Liver (tissue), 3 donors: ENCODE measurements at regions not wholly inside any gene's neighbourhood (a gene's known extent, or its start where the extent isn't known, plus 50 kb on each side); places are given as distances from the start of the nearest gene placed in this dataset.

Source experiments
- CTCF ChIP-seq: fragments of 150-350 bp; IDR thresholded peaks from 2 replicates; pipeline ENCODE4 v1.5.1; 2017; ENCODE audit warnings: improper control_type of control experiment, low read depth, low read length; ENCODE audit not compliant: missing input control
- GABPA ChIP-seq, 2 donors: IDR thresholded peaks in 1 of 2; conservative IDR thresholded peaks in 1 of 2; 2 replicates each; pipeline ENCODE4 v1.6.1; 2016; ENCODE audit warnings: antibody characterized with exemption in 2 of 2, mild to moderate bottlenecking in 1 of 2, moderate library complexity in 1 of 2
- HNF4A ChIP-seq, 2 donors: conservative IDR thresholded peaks; 2 replicates each; pipeline ENCODE4 v1.6.1; 2016; ENCODE audit warnings: antibody characterized with exemption in 2 of 2, mild to moderate bottlenecking in 2 of 2
- RAD21 ChIP-seq, 2 donors: IDR thresholded peaks; 2 replicates each; pipeline ENCODE4 v1.6.1; 2016; ENCODE audit warnings: antibody characterized with exemption in 2 of 2, mild to moderate bottlenecking in 2 of 2
- TF ChIP-seq, protein P1 (sequence below): IDR thresholded peaks from 2 replicates; pipeline ENCODE4 v1.6.1; 2016; ENCODE audit warnings: antibody characterized with exemption
- donor health status: healthy.
- donor health status: healthy.

DNA sequence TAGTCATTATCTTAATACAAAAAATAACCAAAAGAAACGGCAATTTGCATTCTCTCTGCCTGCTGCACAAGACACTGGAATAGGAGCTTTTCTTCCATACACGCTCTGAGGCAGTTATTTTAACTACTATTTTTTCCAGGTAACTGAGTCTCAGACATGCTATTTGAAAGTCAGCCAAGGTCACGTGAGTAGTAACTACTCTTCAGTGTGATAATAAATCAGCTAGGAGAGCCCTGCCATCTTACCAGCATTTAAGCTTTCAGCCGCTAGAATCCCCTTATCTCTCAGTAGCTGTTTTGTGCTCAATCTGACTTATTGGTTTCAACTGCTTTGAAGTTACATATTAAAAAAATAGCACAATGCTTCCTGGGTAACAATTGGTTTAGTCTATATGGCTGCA is 84.5 kb downstream of the NRN1 start:
- TF ChIP-seq CTCF = no peak
- no peak for TF ChIP-seq GABPA (IDR thresholded peaks at IDR 0.05 in 1 of 2, conservative IDR thresholded peaks at IDR 0.05 in 1 of 2)
- TF ChIP-seq HNF4A (conservative IDR thresholded peaks at IDR 0.05) = no peak
- no peak for TF ChIP-seq RAD21 (IDR thresholded peaks at IDR 0.05)
- TF ChIP-seq, protein P1, sequence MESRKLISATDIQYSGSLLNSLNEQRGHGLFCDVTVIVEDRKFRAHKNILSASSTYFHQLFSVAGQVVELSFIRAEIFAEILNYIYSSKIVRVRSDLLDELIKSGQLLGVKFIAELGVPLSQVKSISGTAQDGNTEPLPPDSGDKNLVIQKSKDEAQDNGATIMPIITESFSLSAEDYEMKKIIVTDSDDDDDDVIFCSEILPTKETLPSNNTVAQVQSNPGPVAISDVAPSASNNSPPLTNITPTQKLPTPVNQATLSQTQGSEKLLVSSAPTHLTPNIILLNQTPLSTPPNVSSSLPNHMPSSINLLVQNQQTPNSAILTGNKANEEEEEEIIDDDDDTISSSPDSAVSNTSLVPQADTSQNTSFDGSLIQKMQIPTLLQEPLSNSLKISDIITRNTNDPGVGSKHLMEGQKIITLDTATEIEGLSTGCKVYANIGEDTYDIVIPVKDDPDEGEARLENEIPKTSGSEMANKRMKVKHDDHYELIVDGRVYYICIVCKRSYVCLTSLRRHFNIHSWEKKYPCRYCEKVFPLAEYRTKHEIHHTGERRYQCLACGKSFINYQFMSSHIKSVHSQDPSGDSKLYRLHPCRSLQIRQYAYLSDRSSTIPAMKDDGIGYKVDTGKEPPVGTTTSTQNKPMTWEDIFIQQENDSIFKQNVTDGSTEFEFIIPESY = no peak
